Bronchial epithelial cell (primary cell): ENCODE measurements at regions not wholly inside any gene's neighbourhood (a gene's known extent, or its start where the extent isn't known, plus 50 kb on each side); places are given as distances from the start of the nearest gene placed in this dataset.

ENCODE experiments used
- DNase-seq: peaks from one replicate; pipeline ENCODE4 v3.0.0-alpha.2; 2010; ENCODE audit warnings: low read depth
- FAIRE-seq: peaks from 2 replicates; lab custom pipeline; 2011; peaks lifted over from hg19 to GRCh38; lab: Jason Lieb, UNC
- H3K27me3 ChIP-seq: 2 replicates; pipeline ENCODE4 v1.5.1; 2011; ENCODE audit warnings: low read length; ENCODE audit not compliant: control insufficient read depth, insufficient read depth
- H3K36me3 ChIP-seq: 2 replicates; pipeline ENCODE4 v1.5.1; 2011; ENCODE audit warnings: low read length; ENCODE audit not compliant: control insufficient read depth, insufficient read depth
- H3K4me3 ChIP-seq: 2 replicates; pipeline ENCODE4 v1.5.1; 2011; ENCODE audit warnings: mild to moderate bottlenecking, low read depth, low read length, control low read depth
- TF ChIP-seq, protein P1 (sequence below): IDR thresholded peaks from 2 replicates; pipeline ENCODE4 v1.5.1; 2011; ENCODE audit warnings: mild to moderate bottlenecking, moderate library complexity, low read length, control low read depth, inconsistent platforms; ENCODE audit not compliant: insufficient read depth, severe bottlenecking

DNA sequence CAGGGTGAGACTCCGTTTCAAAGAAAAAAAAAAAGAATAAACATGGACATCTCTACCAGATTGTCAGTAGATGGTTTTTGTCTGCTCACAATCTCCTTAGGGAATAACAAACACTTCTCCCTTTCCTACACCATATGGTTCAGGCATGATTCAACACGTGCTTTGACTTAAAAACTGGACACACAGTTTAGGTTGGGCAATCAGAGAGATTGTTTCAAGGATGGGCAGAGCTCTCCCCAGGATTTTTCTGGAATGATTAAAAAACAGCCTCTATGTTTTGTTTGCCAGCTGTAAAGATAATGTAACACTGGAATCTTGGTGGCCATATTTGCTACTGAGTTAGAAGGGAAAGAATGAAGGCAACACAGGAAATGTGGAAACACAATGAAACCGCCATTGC, 150.1 kb upstream of the TSC22D1 start:
- Histone ChIP-seq H3K36me3 (no peaks in the 10 kb centered on the region), H3K27me3 (no peaks in the 10 kb centered on the region), H3K4me3 (no peak overlapping the region)
- DNase-seq (peak; percentile 84), FAIRE-seq (no peak)
- TF ChIP-seq, protein P1, sequence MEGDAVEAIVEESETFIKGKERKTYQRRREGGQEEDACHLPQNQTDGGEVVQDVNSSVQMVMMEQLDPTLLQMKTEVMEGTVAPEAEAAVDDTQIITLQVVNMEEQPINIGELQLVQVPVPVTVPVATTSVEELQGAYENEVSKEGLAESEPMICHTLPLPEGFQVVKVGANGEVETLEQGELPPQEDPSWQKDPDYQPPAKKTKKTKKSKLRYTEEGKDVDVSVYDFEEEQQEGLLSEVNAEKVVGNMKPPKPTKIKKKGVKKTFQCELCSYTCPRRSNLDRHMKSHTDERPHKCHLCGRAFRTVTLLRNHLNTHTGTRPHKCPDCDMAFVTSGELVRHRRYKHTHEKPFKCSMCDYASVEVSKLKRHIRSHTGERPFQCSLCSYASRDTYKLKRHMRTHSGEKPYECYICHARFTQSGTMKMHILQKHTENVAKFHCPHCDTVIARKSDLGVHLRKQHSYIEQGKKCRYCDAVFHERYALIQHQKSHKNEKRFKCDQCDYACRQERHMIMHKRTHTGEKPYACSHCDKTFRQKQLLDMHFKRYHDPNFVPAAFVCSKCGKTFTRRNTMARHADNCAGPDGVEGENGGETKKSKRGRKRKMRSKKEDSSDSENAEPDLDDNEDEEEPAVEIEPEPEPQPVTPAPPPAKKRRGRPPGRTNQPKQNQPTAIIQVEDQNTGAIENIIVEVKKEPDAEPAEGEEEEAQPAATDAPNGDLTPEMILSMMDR = no peak

DNA sequence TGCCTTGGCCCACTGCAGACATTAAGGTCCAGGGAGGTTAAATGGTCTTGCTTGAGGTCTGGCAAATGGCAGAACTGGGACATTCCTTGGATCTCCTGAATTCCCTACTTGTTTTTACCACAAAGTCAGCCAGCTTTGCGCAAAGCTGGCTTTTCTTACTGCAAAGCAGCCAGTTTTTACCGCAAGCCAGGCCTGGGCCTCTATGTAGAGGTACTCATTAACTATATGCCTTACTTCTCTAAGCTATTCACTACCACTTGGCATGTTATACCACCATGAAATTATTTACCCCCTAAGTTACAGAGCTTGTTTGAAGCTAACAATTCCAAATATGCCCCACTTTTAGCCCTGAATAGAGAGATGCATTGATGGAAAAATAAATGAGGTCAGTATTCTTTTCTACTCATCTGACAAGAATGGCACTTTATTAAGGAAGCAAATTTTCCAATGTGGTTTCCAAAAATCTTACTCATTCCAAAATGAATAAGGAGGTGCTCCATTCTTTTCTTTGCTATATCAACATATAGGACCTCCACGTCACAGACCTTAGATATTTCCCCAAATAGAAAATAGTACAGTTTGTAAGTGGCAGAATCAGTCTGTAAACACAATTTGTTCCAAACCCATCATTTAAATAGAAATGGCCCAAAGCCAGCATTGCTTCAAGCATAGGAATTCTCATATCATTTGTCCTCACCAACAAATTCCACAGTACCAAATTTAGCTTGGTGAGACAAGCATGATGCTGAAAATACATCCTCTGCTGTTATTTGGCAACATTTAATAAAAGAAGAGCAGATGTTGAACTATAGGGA, 143.9 kb upstream of the TSC22D1 start:
- H3K4me3 ChIP-seq = no peak overlapping the region
- H3K27me3 ChIP-seq = no peaks in the 10 kb centered on the region
- no peak for DNase-seq
- TF ChIP-seq, protein P1 = no peak
- no peaks in the 10 kb centered on the region for H3K36me3 ChIP-seq
- FAIRE-seq = no peak

GRCh38 chr13:44718467-44718866, 142.3 kb upstream of the TSC22D1 start:
- no peaks in the 10 kb centered on the region for H3K36me3 ChIP-seq
- H3K27me3 ChIP-seq = no peaks in the 10 kb centered on the region
- DNase-seq (no peak), FAIRE-seq (no peak)
- no peak overlapping the region for H3K4me3 ChIP-seq
- TF ChIP-seq, protein P1 = no peak

DNA sequence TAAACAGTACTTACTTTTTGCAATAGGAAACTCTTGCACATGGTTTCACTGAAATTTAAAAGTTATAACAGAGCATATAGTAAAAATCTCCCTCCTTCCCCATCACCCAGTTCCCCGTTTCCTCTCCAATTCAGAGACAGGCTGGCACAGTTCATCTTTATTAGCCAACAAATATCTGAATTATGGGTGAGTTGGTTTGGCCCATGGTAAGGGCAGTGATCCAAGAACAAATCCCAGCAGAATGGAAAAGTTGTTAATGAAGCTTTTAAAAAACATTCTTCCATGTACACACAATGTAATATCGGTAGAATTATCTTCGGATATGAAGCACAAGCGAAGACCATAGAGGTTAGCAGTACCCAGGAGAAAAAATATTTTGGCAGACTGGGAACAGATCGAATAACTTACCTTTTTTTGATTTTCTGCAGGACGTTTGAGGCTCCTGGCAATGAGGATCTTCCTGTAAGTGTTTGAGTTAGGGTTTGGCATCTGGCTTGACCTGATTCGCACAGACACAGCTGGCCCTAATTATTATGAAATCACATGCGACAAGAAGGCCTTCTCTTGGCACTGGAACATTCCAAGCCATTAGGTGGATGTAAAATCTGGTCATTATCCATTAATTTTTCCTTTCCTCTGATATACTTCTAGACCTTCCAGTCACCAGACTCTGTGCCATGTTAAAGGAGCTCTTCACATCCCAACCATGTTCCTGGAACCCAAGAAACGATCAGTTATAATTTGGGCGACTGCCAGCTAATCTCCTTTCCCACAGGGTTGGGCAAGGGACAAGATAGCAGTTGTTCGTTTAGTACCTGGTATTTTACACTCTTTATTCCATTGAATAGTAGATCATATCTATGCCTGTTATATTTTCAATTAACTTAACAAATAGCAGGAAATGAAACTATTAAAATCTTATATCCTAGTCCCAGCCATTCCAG, 139.4 kb upstream of the TSC22D1 start:
- H3K27me3 ChIP-seq = no peaks in the 10 kb centered on the region
- FAIRE-seq (no peak), DNase-seq (no peak)
- no peaks in the 10 kb centered on the region for H3K36me3 ChIP-seq
- TF ChIP-seq, protein P1 = no peak
- H3K4me3 ChIP-seq = no peak overlapping the region

GRCh38 chr13:44713788-44714469, 137.8 kb upstream of the TSC22D1 start:
- FAIRE-seq (no peak), DNase-seq (peak; percentile 96)
- H3K4me3 ChIP-seq = no peak overlapping the region

More at GRCh38 chr13:44713788-44714469, 137.8 kb upstream of the TSC22D1 start:
- TF ChIP-seq, protein P1 = no peak
- H3K27me3 ChIP-seq = no peaks in the 10 kb centered on the region
- H3K36me3 ChIP-seq = no peaks in the 10 kb centered on the region
